ENCODE measurements at regions not wholly inside any gene's neighbourhood (a gene's known extent, or its start where the extent isn't known, plus 50 kb on each side); places are given as distances from the start of the nearest gene placed in this dataset.

DNA sequence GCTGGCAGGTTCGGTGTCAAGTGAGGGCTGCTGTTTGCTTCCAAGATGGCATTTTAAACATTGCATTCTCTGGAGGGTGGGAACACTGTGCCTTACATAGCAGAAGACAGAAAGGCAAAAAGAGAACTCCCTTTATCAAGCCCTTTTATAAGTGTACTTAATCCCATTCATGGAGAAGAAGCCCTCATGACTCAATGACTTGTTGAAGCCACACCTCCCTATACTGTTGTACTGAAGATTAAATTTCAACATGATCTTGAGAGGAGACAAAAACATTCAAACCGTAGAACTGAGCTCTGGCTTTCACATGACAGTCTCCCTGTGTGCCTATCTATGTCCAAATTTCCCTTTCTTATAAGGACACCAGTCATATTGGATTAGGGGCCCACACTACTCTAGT, 443.4 kb upstream of the CDIN1 start:
- TF ChIP-seq, protein P1, sequence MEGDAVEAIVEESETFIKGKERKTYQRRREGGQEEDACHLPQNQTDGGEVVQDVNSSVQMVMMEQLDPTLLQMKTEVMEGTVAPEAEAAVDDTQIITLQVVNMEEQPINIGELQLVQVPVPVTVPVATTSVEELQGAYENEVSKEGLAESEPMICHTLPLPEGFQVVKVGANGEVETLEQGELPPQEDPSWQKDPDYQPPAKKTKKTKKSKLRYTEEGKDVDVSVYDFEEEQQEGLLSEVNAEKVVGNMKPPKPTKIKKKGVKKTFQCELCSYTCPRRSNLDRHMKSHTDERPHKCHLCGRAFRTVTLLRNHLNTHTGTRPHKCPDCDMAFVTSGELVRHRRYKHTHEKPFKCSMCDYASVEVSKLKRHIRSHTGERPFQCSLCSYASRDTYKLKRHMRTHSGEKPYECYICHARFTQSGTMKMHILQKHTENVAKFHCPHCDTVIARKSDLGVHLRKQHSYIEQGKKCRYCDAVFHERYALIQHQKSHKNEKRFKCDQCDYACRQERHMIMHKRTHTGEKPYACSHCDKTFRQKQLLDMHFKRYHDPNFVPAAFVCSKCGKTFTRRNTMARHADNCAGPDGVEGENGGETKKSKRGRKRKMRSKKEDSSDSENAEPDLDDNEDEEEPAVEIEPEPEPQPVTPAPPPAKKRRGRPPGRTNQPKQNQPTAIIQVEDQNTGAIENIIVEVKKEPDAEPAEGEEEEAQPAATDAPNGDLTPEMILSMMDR (conservative IDR thresholded peaks at IDR 0.05; ENCODE audit: low read depth, low read length): no peak
- TF ChIP-seq, protein P2, sequence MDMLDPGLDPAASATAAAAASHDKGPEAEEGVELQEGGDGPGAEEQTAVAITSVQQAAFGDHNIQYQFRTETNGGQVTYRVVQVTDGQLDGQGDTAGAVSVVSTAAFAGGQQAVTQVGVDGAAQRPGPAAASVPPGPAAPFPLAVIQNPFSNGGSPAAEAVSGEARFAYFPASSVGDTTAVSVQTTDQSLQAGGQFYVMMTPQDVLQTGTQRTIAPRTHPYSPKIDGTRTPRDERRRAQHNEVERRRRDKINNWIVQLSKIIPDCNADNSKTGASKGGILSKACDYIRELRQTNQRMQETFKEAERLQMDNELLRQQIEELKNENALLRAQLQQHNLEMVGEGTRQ (IDR thresholded peaks at IDR 0.05; ENCODE audit: low read depth, low read length): no peak
- no peak for TF ChIP-seq MAZ (IDR thresholded peaks at IDR 0.05; ENCODE audit: borderline replicate concordance, low read depth, low read length)
- TF ChIP-seq BHLHE40 (IDR thresholded peaks at IDR 0.05; ENCODE audit: low read depth, low read length): no peak
- TF ChIP-seq, protein P3, sequence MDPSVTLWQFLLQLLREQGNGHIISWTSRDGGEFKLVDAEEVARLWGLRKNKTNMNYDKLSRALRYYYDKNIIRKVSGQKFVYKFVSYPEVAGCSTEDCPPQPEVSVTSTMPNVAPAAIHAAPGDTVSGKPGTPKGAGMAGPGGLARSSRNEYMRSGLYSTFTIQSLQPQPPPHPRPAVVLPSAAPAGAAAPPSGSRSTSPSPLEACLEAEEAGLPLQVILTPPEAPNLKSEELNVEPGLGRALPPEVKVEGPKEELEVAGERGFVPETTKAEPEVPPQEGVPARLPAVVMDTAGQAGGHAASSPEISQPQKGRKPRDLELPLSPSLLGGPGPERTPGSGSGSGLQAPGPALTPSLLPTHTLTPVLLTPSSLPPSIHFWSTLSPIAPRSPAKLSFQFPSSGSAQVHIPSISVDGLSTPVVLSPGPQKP (IDR thresholded peaks at IDR 0.05; ENCODE audit: borderline replicate concordance, low read depth, low read length): no peak
- no peak for TF ChIP-seq RAD21 (IDR thresholded peaks at IDR 0.05; ENCODE audit: low read length)
- no peak for TF ChIP-seq FOS (IDR thresholded peaks at IDR 0.05; ENCODE audit: low read depth, low read length)
- no peak for TF ChIP-seq POLR2A (IDR thresholded peaks at IDR 0.05; ENCODE audit: low read depth, low read length)
- no peak for TF ChIP-seq MAFK (IDR thresholded peaks at IDR 0.05; ENCODE audit: low read depth, low read length)

Measured in IMR-90 (cell line).